Breast epithelium (tissue), 3 donors: ENCODE measurements at regions not wholly inside any gene's neighbourhood (a gene's known extent, or its start where the extent isn't known, plus 50 kb on each side); places are given as distances from the start of the nearest gene placed in this dataset.

Experiments used
- POLR2A ChIP-seq: fragments of 450-650 bp; IDR thresholded peaks from one replicate; pipeline ENCODE4 v1.6.1; 2016; ENCODE audit warnings: antibody characterized with exemption, mild to moderate bottlenecking, moderate library complexity
- POLR2AphosphoS5 ChIP-seq, 3 donors: sonication (generic); formaldehyde crosslinking; IDR thresholded peaks; one replicate each; pipeline ENCODE4 v1.6.1; 2017; ENCODE audit warnings: antibody characterized with exemption in 3 of 3
- TF ChIP-seq, protein P1 (sequence below), 3 donors: fragments of 450-650 bp; IDR thresholded peaks; one replicate each; pipeline ENCODE4 v1.5.1; 2016 to 2017; ENCODE audit warnings: antibody characterized with exemption in 3 of 3, mild to moderate bottlenecking in 3 of 3, moderate library complexity in 3 of 3

DNA sequence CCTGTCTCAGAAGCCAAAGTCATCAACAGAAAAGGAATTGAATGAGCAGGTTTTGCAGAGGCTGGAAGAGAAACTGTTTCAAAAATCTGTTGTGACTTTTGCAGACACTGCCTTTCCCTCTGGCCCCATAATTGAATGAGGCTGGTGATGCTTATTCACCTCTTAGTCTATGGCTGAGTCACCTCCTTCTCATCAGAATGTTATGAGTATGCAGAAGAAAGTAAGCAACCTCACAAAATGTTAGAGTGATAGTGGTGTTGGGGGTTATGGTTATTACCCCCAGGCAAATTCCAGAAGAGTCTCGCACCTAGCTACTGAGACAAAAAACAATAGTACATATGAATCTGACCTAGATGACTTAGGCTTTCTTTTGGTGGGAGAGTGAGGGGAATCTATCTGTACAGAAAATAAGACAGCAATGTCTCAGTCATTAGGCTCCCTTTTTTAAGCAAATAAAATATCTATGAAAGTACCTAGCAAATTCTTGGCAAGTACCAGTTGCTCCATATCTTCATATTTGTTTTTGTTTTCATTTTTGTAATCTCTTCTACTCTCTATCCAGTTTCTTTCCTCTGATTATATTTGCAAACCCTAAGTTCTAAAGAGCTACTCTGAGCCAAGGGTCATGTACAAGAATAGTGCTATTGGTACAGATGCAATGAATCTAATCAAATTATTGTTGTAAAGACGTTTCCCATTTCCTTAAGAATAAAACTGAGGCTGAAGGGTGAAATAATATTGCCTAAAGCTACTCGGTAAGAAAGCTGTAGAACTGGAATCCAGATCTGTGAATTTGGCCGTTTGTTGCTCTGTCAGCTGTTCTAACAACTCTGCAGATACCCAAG, 498.1 kb upstream of the TNC start:
- TF ChIP-seq, protein P1, sequence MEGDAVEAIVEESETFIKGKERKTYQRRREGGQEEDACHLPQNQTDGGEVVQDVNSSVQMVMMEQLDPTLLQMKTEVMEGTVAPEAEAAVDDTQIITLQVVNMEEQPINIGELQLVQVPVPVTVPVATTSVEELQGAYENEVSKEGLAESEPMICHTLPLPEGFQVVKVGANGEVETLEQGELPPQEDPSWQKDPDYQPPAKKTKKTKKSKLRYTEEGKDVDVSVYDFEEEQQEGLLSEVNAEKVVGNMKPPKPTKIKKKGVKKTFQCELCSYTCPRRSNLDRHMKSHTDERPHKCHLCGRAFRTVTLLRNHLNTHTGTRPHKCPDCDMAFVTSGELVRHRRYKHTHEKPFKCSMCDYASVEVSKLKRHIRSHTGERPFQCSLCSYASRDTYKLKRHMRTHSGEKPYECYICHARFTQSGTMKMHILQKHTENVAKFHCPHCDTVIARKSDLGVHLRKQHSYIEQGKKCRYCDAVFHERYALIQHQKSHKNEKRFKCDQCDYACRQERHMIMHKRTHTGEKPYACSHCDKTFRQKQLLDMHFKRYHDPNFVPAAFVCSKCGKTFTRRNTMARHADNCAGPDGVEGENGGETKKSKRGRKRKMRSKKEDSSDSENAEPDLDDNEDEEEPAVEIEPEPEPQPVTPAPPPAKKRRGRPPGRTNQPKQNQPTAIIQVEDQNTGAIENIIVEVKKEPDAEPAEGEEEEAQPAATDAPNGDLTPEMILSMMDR (IDR thresholded peaks at IDR 0.05), result no peak
- TF ChIP-seq POLR2A (no peak), POLR2AphosphoS5 (IDR thresholded peaks at IDR 0.05) (no peak)
